ENCODE measurements at regions not wholly inside any gene's neighbourhood (a gene's known extent, or its start where the extent isn't known, plus 50 kb on each side); places are given as distances from the start of the nearest gene placed in this dataset.

DNA sequence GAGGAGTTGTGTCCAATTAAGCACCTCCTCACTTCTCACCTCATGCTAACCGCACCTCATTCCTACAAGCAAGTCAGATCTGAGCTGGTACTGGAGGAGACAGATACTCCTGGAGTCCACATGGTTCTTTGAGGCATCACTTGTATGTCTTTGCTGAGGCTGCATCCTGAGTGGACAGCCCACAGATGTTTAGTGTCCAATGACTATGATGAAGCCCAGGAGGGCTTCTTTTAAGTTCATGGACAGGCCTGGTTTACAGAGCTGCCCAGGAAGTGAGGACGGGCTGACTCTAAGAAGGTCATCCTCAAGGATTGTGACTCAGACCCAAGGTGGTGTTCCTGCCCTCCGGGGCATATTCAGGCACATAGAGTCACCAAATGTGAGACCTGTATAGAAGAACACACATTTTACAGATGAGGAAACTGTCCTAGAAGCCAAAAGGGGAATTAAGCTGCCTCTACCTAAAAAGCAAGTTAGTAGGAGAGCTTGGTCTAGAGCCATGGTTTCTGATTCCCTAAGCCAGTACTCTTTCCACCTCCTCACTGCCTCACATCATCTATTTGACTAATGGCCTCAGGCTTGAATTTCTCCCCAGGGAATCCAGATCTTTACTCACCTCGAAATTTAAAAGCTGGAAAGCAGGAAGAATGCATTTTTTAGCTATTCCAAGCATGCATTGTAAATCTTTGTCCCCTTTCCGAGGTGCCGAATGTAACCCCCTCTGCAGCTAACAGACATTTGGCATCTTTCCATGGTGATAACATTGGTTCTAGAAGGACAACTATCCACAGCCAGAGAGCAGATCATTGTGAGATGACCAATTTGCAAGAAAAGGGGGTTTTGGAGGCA lies 228.1 kb downstream of the OMA1 start:
- TF ChIP-seq, protein P1, sequence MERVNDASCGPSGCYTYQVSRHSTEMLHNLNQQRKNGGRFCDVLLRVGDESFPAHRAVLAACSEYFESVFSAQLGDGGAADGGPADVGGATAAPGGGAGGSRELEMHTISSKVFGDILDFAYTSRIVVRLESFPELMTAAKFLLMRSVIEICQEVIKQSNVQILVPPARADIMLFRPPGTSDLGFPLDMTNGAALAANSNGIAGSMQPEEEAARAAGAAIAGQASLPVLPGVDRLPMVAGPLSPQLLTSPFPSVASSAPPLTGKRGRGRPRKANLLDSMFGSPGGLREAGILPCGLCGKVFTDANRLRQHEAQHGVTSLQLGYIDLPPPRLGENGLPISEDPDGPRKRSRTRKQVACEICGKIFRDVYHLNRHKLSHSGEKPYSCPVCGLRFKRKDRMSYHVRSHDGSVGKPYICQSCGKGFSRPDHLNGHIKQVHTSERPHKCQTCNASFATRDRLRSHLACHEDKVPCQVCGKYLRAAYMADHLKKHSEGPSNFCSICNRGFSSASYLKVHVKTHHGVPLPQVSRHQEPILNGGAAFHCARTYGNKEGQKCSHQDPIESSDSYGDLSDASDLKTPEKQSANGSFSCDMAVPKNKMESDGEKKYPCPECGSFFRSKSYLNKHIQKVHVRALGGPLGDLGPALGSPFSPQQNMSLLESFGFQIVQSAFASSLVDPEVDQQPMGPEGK (CRISPR knock-in tag; IDR thresholded peaks at IDR 0.05; ENCODE audit: borderline replicate concordance), result no peak
- no peak for TF ChIP-seq RARB (CRISPR knock-in tag; IDR thresholded peaks at IDR 0.05)
- no peak for TF ChIP-seq ZFP3 (CRISPR knock-in tag; IDR thresholded peaks at IDR 0.05)
- no peak for TF ChIP-seq GLIS3 (CRISPR knock-in tag; IDR thresholded peaks at IDR 0.05)
- TF ChIP-seq ARNTL (CRISPR knock-in tag; IDR thresholded peaks at IDR 0.05; ENCODE audit: borderline replicate concordance, low read depth), result no peak
- no peak for TF ChIP-seq ZNF8 (CRISPR knock-in tag; IDR thresholded peaks at IDR 0.05)
- TF ChIP-seq, protein P2, sequence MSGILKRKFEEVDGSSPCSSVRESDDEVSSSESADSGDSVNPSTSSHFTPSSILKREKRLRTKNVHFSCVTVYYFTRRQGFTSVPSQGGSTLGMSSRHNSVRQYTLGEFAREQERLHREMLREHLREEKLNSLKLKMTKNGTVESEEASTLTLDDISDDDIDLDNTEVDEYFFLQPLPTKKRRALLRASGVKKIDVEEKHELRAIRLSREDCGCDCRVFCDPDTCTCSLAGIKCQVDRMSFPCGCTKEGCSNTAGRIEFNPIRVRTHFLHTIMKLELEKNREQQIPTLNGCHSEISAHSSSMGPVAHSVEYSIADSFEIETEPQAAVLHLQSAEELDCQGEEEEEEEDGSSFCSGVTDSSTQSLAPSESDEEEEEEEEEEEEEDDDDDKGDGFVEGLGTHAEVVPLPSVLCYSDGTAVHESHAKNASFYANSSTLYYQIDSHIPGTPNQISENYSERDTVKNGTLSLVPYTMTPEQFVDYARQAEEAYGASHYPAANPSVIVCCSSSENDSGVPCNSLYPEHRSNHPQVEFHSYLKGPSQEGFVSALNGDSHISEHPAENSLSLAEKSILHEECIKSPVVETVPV (CRISPR knock-in tag; IDR thresholded peaks at IDR 0.05), result no peak
- TF ChIP-seq PPARA (CRISPR knock-in tag; IDR thresholded peaks at IDR 0.05; ENCODE audit: borderline replicate concordance), result no peak
- TF ChIP-seq, protein P3, sequence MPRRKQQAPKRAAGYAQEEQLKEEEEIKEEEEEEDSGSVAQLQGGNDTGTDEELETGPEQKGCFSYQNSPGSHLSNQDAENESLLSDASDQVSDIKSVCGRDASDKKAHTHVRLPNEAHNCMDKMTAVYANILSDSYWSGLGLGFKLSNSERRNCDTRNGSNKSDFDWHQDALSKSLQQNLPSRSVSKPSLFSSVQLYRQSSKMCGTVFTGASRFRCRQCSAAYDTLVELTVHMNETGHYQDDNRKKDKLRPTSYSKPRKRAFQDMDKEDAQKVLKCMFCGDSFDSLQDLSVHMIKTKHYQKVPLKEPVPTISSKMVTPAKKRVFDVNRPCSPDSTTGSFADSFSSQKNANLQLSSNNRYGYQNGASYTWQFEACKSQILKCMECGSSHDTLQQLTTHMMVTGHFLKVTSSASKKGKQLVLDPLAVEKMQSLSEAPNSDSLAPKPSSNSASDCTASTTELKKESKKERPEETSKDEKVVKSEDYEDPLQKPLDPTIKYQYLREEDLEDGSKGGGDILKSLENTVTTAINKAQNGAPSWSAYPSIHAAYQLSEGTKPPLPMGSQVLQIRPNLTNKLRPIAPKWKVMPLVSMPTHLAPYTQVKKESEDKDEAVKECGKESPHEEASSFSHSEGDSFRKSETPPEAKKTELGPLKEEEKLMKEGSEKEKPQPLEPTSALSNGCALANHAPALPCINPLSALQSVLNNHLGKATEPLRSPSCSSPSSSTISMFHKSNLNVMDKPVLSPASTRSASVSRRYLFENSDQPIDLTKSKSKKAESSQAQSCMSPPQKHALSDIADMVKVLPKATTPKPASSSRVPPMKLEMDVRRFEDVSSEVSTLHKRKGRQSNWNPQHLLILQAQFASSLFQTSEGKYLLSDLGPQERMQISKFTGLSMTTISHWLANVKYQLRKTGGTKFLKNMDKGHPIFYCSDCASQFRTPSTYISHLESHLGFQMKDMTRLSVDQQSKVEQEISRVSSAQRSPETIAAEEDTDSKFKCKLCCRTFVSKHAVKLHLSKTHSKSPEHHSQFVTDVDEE (CRISPR knock-in tag; IDR thresholded peaks at IDR 0.05), result no peak
- no peak for TF ChIP-seq ZFP30 (CRISPR knock-in tag; IDR thresholded peaks at IDR 0.05)
